ENCODE measurements at regions not wholly inside any gene's neighbourhood (a gene's known extent, or its start where the extent isn't known, plus 50 kb on each side); places are given as distances from the start of the nearest gene placed in this dataset.
"Not testable (repeated sequence)": the region's sequence is repeated elsewhere in the genome, so short reads cannot be mapped to it uniquely, and the experiment has no call there.

GRCh38 chr4:126123611-126124325 is 809.0 kb downstream of the FAT4 start:
- in situ Hi-C loops (cut with HindIII; ENCODE audit: low sequenced_read_pairs): no loop called here
- no peak for DNase-seq (ENCODE audit: low spot score)

GRCh38 chr4:126124818-126125217 is 810.1 kb downstream of the FAT4 start:
- in situ Hi-C loops (cut with HindIII; ENCODE audit: low sequenced_read_pairs): no loop called here
- DNase-seq (ENCODE audit: low spot score): no peak

DNA sequence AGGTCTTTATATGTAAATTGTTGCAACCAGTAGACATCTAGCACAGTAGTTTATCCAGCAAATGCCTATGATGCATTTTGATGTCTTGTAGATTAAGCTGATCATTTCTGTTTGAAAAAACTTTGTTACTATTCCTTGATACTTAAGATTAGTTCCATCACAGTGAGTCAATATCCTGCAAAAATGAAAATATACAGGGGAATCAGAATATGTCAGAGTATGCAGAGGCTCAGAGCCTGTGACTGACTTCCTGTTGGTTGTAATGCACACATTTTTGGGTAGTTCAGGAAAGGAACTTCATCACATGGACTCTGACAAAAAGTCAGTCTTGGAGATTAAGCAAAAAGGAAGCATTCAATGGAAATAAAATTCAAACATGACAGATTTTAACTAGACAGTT is 815.5 kb downstream of the FAT4 start:
- in situ Hi-C loops (cut with HindIII; ENCODE audit: low sequenced_read_pairs): no loop called here
- DNase-seq (ENCODE audit: low spot score): no peak

- in situ Hi-C loops (cut with HindIII; ENCODE audit: low sequenced_read_pairs): no loop called here
- DNase-seq (ENCODE audit: low spot score): no peak
These were observed 822.4 kb downstream of the FAT4 start for GRCh38 chr4:126136922-126137781.

DNA sequence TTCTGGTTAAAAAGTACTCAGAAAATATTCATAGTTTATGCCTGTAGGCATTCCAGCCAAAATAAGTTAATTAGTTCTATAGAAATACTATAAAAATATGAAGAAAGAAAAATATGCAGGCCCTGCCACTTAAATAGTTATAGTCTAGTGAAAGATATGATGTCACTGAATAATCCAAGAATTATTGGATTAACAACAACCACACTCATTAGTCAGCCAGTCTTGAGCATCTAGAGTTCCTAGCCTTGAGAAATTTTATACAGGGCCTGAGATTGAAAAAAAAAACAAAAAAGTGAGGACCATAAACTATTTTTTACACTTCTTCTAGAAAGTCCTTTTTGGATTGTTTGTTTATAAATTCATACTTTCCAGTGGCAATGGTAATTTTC is 823.0 kb downstream of the FAT4 start:
- in situ Hi-C loops (cut with HindIII; ENCODE audit: low sequenced_read_pairs): no loop called here
- no peak for DNase-seq (ENCODE audit: low spot score)

DNA sequence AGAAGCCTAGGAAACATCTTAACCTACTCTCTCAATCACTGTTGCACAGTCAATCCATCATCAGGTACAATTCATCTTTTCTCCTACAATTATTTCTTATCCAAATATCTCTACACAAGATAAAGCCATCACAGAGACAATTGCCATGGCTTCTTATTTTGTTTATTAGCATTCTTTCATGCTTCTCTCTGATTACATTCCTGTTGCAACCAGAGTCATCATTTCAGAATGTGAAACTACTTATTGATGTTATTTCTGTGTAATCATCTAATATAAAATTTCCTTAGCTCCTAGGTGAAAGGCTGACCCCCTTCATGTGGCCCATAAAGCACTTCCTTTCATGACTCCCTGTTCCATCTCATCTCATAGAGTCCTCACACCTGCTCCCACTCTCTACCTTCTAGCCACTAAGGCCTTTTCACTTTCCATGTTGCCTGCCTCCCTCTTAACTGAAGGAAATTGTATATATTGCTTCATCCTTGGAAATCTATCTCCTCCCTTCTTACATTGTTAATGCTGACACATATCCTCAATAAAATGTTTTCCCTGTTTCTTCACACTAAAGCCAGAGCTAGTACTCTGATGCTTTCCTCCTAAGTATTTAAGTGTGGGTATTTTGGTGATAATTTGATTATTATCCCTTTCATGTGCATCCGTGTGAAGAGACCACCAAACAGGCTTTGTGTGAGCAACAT is 829.9 kb downstream of the FAT4 start:
- DNase-seq (ENCODE audit: low spot score): no peak
- in situ Hi-C loops (cut with HindIII; ENCODE audit: low sequenced_read_pairs): no loop called here

- DNase-seq (ENCODE audit: low spot score): no peak
- in situ Hi-C loops (cut with HindIII; ENCODE audit: low sequenced_read_pairs): no loop called here
These were observed 853.7 kb downstream of the FAT4 start for GRCh38 chr4:126168484-126168883.

- in situ Hi-C loops (cut with HindIII; ENCODE audit: low sequenced_read_pairs): no loop called here
- no peak for DNase-seq (ENCODE audit: low spot score)
These were observed 857.4 kb downstream of the FAT4 start for GRCh38 chr4:126172126-126172525.

DNA sequence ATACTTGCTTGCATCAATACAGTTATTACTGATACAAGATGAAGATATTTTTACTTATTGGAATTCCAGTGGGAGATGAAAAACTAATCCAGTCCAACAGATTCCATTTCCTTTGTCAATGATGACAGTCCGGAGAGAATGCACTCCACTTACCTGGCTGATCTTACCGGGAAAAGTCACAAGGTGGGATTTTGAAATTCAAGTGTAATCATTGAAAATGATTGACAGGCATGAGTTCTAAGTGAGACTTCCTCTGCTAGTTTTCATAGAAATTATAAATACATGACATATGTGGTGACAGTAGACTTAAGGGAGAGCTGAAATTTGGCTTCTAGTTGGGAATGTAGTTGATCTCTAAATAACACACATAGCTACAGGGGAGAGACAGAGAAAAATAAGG is 859.9 kb downstream of the FAT4 start:
- in situ Hi-C loops (cut with HindIII; ENCODE audit: low sequenced_read_pairs): no loop called here
- no peak for DNase-seq (ENCODE audit: low spot score)

DNA sequence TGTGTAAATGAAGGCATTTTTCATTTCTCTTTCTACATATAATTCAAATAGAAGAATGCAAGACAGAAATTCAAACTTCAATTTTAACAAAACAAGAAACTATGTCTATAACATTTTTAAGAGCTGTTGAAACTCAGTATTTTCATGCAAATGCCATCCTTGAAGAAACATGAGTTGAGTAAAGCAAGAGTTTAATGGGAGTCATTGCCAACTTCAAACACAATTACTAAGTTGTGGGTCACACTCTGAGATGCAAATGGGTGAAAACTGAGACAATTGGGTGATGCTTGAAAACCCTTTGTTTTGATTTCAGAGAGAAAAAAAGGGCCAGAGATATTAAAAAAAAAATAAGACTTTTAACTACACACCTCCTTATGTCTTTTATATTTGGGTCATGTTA is 865.9 kb downstream of the FAT4 start:
- no peak for DNase-seq (ENCODE audit: low spot score)
- in situ Hi-C loops (cut with HindIII; ENCODE audit: low sequenced_read_pairs): no loop called here

- no peak for DNase-seq (ENCODE audit: low spot score)
- in situ Hi-C loops (cut with HindIII; ENCODE audit: low sequenced_read_pairs): no loop called here
These were observed 867.6 kb downstream of the FAT4 start for GRCh38 chr4:126182336-126182735.

DNA sequence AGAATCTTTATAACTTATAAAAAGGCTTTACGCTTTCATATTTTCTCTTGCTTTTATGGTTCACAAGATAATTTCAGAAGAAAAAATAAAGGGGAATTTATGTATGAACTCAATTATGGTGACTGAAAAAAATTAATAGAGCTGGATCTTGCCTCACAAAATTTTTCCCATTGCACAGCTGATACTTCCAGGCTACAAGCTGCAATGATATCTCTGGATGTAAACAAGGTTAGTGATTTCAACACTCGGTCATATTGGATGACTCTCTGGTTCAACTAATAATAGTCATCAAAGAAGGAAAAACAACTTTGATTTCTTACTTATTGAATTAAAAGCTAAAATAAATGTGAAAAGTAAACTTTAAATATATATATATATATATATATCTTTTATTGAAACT is 868.0 kb downstream of the FAT4 start:
- no peak for DNase-seq (ENCODE audit: low spot score)
- in situ Hi-C loops (cut with HindIII; ENCODE audit: low sequenced_read_pairs): no loop called here

DNA sequence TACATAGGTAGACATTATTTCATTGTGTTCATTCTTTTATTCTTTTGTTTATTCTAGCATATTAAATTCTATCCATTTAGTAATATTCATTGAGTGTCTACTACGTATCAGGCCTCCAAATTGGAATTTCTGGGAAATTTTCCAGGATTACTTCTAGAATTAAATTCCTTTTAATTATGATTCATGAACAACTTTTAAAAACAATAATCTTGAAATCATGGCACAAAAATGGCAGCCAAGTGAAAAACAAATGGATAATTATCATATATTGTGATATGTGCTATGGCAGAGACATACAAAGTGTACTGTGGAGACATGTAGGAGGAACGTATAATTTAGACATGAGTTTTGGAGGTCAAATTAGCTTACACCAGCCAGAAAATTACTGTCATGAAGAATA is 868.5 kb downstream of the FAT4 start:
- in situ Hi-C loops (cut with HindIII; ENCODE audit: low sequenced_read_pairs): no loop called here

GRCh38 chr4:126191536-126191935 is 876.8 kb downstream of the FAT4 start:
- no peak for DNase-seq (ENCODE audit: low spot score)
- in situ Hi-C loops (cut with HindIII; ENCODE audit: low sequenced_read_pairs): no loop called here

More for the DNA sequence above, 868.5 kb downstream of the FAT4 start:
- DNase-seq (ENCODE audit: low spot score): no peak

GRCh38 chr4:126192506-126192905 is 877.8 kb downstream of the FAT4 start:
- in situ Hi-C loops (cut with HindIII; ENCODE audit: low sequenced_read_pairs): no loop called here
- DNase-seq (ENCODE audit: low spot score): no peak

GRCh38 chr4:126201251-126202138 is 886.7 kb downstream of the FAT4 start:
- in situ Hi-C loops (cut with HindIII; ENCODE audit: low sequenced_read_pairs); DNase-seq (ENCODE audit: low spot score): not testable (repeated sequence)

- DNase-seq (ENCODE audit: low spot score): no peak
- in situ Hi-C loops (cut with HindIII; ENCODE audit: low sequenced_read_pairs): no loop called here
These were observed 887.5 kb downstream of the FAT4 start for GRCh38 chr4:126202226-126202625.

- no peak for DNase-seq (ENCODE audit: low spot score)
- in situ Hi-C loops (cut with HindIII; ENCODE audit: low sequenced_read_pairs): no loop called here
These were observed 893.2 kb downstream of the FAT4 start for GRCh38 chr4:126207910-126208309.

GRCh38 chr4:126209147-126209546 is 894.4 kb downstream of the FAT4 start:
- in situ Hi-C loops (cut with HindIII; ENCODE audit: low sequenced_read_pairs): no loop called here

More at GRCh38 chr4:126209147-126209546, 894.4 kb downstream of the FAT4 start:
- DNase-seq (ENCODE audit: low spot score): no peak

Data from G401 (cell line).